ENCODE measurements at regions not wholly inside any gene's neighbourhood (a gene's known extent, or its start where the extent isn't known, plus 50 kb on each side); places are given as distances from the start of the nearest gene placed in this dataset.
"Not testable (repeated sequence)": the region's sequence is repeated elsewhere in the genome, so short reads cannot be mapped to it uniquely, and the experiment has no call there.

DNA sequence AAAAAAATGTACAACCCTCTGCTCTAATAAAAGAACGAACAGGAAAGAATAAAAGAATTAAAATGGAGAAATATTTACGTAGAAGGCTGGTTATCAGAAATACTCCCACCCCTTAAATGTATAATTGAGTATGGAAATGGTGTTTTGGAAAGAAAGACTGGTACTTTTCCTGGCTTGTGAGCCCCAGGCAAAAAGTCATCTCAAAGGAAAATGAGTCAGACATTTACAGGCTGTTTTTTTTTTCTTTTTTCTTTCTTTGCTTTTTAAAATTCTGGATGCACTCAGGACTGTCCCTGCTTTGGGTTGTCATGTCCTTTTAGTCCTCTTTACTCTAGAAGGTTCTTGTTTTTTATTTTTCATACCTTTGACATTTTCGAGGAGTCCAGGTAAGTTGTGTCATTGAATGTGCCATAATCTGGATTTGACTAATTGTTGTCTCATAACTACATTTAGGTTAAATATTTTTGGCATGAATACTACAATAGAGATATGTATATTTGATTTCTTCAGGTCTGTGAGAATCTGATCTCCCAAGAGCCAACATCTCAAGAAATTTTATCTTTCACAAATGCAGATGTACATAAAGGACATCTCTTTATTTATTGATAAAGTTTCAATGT lies 313.0 kb upstream of the GLI3 start:
- H3K4me3 ChIP-seq (ENCODE audit: low read depth, low read length) = no peak overlapping the region
- TF ChIP-seq, protein P1, sequence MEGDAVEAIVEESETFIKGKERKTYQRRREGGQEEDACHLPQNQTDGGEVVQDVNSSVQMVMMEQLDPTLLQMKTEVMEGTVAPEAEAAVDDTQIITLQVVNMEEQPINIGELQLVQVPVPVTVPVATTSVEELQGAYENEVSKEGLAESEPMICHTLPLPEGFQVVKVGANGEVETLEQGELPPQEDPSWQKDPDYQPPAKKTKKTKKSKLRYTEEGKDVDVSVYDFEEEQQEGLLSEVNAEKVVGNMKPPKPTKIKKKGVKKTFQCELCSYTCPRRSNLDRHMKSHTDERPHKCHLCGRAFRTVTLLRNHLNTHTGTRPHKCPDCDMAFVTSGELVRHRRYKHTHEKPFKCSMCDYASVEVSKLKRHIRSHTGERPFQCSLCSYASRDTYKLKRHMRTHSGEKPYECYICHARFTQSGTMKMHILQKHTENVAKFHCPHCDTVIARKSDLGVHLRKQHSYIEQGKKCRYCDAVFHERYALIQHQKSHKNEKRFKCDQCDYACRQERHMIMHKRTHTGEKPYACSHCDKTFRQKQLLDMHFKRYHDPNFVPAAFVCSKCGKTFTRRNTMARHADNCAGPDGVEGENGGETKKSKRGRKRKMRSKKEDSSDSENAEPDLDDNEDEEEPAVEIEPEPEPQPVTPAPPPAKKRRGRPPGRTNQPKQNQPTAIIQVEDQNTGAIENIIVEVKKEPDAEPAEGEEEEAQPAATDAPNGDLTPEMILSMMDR (IDR thresholded peaks at IDR 0.05; ENCODE audit: low read depth, low read length, missing control alignments) = no peak
- DNase-seq (ENCODE audit: low read depth) = no peak

DNA sequence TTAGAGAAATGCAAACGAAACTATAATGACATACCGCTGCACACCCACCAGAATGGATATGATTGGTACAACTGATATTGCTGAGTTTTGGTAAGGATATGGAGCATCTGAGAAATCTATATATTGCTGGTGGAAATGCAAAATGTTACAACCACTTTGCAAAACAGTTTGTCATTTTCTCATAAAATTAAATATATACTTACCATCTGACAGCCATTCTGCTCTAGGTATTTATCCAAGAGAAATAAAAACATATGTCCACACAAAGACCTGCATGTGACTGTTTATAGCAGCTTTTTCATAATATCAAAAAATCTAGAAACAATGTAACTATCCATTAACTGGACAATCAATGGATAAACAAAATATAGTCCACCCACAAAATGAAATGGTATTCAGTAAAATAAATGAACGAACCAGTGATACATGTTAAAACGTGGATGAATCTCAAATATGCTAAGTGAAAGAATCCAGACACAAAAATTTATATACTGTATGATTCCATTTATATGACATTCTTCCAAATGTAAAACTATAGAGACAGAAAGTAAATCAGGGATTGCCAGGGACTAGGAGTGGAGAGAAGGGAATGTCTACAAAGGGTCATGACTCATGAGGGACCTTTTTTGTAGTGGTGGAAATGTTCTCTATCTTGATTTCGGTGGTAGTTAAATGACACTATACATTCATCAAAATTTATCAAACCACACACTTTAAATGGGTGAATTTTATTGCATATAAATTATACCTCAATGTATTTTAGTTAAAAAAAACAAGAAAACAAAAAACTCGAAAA lies 312.0 kb upstream of the GLI3 start:
- TF ChIP-seq, protein P1 (IDR thresholded peaks at IDR 0.05; ENCODE audit: low read depth, low read length, missing control alignments) = no peak
- no peak overlapping the region for H3K4me3 ChIP-seq (ENCODE audit: low read depth, low read length)
- DNase-seq (ENCODE audit: low read depth) = no peak

DNA sequence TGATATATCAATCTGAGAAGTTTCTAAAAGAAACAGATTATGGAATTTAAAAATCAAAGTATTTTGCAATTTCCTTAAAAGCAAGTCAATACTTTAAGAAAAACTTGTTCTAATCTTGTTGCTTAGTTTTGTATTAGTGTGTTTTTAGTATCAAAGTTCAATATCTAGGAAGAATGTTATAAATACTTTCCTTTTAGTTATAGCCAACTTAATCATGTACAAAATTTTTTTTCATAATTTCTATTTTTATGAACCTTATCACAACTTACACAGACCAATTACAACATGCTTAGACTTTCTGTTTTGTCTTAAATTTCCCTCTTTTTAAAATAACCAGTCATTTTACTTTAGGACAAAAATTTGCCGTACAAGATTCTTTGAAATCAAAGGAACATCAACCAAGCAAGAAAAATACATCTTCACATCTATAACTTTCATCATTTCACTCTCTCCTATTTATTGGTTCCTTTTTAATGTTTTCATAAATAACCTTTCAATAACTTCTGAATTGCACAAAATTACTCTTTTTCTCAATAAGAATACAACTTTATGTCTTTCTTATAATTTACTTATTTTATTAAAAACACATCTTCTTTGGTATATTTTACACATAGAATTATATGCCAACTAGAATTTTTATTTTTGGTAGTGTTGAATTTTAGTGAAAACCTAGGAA lies 308.2 kb upstream of the GLI3 start:
- TF ChIP-seq, protein P1 (IDR thresholded peaks at IDR 0.05; ENCODE audit: low read depth, low read length, missing control alignments) = no peak
- no peak overlapping the region for H3K4me3 ChIP-seq (ENCODE audit: low read depth, low read length)
- no peak for DNase-seq (ENCODE audit: low read depth)

DNA sequence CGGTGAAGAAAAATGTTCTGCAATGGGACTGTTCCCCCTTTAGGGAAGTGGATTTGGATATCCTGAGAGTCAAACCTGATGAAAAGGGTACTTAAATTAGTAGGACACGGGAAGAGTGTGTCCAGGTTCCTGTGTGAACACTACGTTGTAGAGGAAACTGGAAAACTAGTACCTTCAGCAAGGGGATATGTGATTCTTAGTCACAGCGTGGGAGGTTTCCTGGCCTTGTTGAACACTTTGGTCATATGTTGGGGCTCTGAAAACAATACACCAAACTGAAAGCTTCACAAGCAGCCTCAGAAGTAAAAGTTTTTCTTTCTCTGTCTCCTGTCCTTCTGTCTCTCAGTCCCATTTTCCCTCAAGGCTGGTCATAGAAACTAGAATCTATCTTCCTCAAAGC lies 306.9 kb upstream of the GLI3 start:
- no peak for DNase-seq (ENCODE audit: low read depth)
- TF ChIP-seq, protein P1 (IDR thresholded peaks at IDR 0.05; ENCODE audit: low read depth, low read length, missing control alignments) = no peak
- H3K4me3 ChIP-seq (ENCODE audit: low read depth, low read length) = no peak overlapping the region

DNA sequence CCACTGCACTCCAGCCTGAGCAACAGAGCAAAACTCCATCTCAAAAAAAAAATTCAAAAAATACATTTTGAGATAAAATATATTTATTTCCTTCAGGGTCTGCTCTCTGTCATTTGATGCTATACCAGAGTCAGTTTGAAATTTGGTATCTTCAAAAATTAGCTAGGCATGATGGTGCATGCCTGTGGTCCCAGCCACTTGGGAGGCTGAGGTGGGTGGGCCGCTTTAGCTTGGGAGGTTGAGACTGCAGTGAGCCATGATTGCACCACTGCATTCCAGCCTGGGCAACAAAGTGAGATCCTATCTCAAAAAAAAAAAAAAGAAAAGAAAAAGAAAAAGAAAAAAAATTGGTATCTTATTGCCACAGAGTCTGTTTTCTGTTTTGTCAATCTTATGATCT lies 305.4 kb upstream of the GLI3 start:
- not testable (repeated sequence) for DNase-seq (ENCODE audit: low read depth); H3K4me3 ChIP-seq (ENCODE audit: low read depth, low read length)

DNA sequence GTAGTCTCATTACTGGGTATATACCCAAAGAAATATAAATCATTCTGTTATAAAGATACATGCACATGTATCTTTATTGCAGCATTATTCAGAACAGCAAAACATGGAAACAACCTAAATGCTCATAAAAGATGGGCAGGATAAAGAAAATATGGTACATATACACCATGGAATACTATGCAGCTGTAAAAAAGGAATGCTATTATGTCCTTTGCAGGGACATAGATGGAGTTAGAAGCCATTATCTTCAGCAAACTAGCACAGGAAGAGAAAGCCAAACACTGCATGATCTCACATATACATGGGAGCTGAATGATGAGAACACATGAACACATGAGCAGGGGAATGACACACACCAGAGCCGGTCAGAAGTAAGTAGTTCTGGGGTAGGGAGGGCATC lies 297.4 kb upstream of the GLI3 start:
- DNase-seq (ENCODE audit: low read depth) = no peak
- TF ChIP-seq, protein P1 (IDR thresholded peaks at IDR 0.05; ENCODE audit: low read depth, low read length, missing control alignments) = no peak
- H3K4me3 ChIP-seq (ENCODE audit: low read depth, low read length) = no peak overlapping the region

DNA sequence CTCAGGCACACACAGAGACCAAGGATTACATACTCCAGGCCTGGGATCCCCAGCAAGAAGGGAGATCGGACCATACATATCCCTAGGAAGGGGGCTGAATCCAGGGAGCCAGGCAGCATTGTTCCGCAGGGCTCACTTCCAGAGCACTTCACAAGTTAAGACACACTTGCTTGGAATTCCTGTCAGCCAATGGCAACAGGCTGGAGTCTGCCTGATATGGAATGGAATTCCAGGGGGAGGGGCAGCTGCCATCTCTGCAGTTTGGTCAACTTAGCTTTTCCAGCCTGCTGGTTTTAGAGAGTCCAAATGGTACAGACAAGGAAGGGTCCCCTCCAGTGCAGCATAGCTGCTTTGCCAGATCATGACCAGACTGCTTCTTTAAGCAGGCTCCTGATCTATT lies 290.0 kb upstream of the GLI3 start:
- TF ChIP-seq, protein P1 (IDR thresholded peaks at IDR 0.05; ENCODE audit: low read depth, low read length, missing control alignments) = no peak
- no peak overlapping the region for H3K4me3 ChIP-seq (ENCODE audit: low read depth, low read length)
- no peak for DNase-seq (ENCODE audit: low read depth)

Measured in GM12864 (cell line).